GM23248 (cell line): ENCODE measurements at regions not wholly inside any gene's neighbourhood (a gene's known extent, or its start where the extent isn't known, plus 50 kb on each side); places are given as distances from the start of the nearest gene placed in this dataset.

Experiments
- DNase-seq: peaks from one replicate; pipeline ENCODE4 v3.0.0-alpha.2; 2015
- H2AFZ ChIP-seq: fragments of 200-600 bp; sonication (generic); 2 replicates; pipeline ENCODE4 v1.6.1; 2016; ENCODE audit warnings: antibody characterized with exemption
- H3F3A ChIP-seq: fragments of 200-600 bp; sonication (generic); 2 replicates; pipeline ENCODE4 v1.6.1; 2016; ENCODE audit warnings: mild to moderate bottlenecking, antibody characterized with exemption, mixed run types; ENCODE audit not compliant: insufficient read depth
- H3K27ac ChIP-seq: fragments of 200-600 bp; sonication (generic); 2 replicates; pipeline ENCODE4 v1.5.1; 2016; ENCODE audit warnings: mild to moderate bottlenecking
- H3K27me3 ChIP-seq: fragments of 200-600 bp; sonication (generic); replicated peaks from 2 replicates; pipeline ENCODE4 v1.6.1; 2016; ENCODE audit warnings: mild to moderate bottlenecking; ENCODE audit not compliant: insufficient read depth
- H3K36me3 ChIP-seq: fragments of 200-600 bp; sonication (generic); 2 replicates; pipeline ENCODE4 v1.6.1; 2016; ENCODE audit warnings: low read depth, mild to moderate bottlenecking
- H3K4me1 ChIP-seq: fragments of 200-600 bp; sonication (generic); 2 replicates; pipeline ENCODE4 v1.6.1; 2016; ENCODE audit warnings: mild to moderate bottlenecking; ENCODE audit not compliant: insufficient read depth
- H3K4me2 ChIP-seq: fragments of 200-600 bp; sonication (generic); one replicate; pipeline ENCODE4 v1.6.1; 2016; ENCODE audit warnings: mild to moderate bottlenecking; ENCODE audit not compliant: unreplicated experiment
- H3K4me3 ChIP-seq: fragments of 200-600 bp; sonication (generic); 2 replicates; pipeline ENCODE4 v1.5.1; 2016; ENCODE audit warnings: mild to moderate bottlenecking
- H3K79me2 ChIP-seq: fragments of 200-600 bp; sonication (generic); 2 replicates; pipeline ENCODE4 v1.6.1; 2016; ENCODE audit warnings: mild to moderate bottlenecking; ENCODE audit not compliant: insufficient read depth
- H3K9ac ChIP-seq: fragments of 200-600 bp; sonication (generic); 2 replicates; pipeline ENCODE4 v1.6.1; 2016; ENCODE audit warnings: mild to moderate bottlenecking
- H3K9me2 ChIP-seq: fragments of 200-600 bp; sonication (generic); 2 replicates; pipeline ENCODE4 v1.6.1; 2016; ENCODE audit warnings: mixed run types, mild to moderate bottlenecking, moderate library complexity; ENCODE audit not compliant: insufficient read depth
- H3K9me3 ChIP-seq: fragments of 200-600 bp; sonication (generic); one replicate; pipeline ENCODE4 v1.6.1; 2017; ENCODE audit warnings: low read depth
- H4K20me1 ChIP-seq: fragments of 200-600 bp; sonication (generic); 2 replicates; pipeline ENCODE4 v1.6.0; 2016; ENCODE audit not compliant: insufficient read depth
- EZH2 ChIP-seq: fragments of 200-600 bp; sonication (generic); IDR thresholded peaks from 2 replicates; pipeline ENCODE4 v1.6.1; 2018; ENCODE audit warnings: antibody characterized with exemption, mild to moderate bottlenecking; ENCODE audit not compliant: insufficient read depth, poor library complexity, severe bottlenecking
- EZH2phosphoT487 ChIP-seq: fragments of 200-600 bp; sonication (generic); IDR thresholded peaks from 2 replicates; pipeline ENCODE4 v1.6.1; 2018; ENCODE audit warnings: antibody characterized with exemption, moderate library complexity, mild to moderate bottlenecking, low read depth; ENCODE audit not compliant: insufficient read depth
- WGBS, 2 experiments: methylation state at CpG; one replicate each; pipeline ENCODE4 v1.1.6; 2015 to 2017; ENCODE audit warnings: low lambda C conversion rate in 2 of 2, low coverage in 1 of 2; ENCODE audit errors: missing lambda C conversion rate in 2 of 2; 5-methylcytosine and 5-hydroxymethylcytosine counted together
- in situ Hi-C: fragments of 300-500 bp; cut with MboI; formaldehyde crosslinking; loops from 2 replicates; pipeline ENCODE4 v1.15.0; 2020

- no peak overlapping the region for H3K27ac ChIP-seq
- 4 to 8% methylated on average over 1 of the region's 1 CpG for WGBS, 2 experiments
These were observed 560.2 kb downstream of the PCDH17 start for GRCh38 chr13:58191754-58192153.

DNA sequence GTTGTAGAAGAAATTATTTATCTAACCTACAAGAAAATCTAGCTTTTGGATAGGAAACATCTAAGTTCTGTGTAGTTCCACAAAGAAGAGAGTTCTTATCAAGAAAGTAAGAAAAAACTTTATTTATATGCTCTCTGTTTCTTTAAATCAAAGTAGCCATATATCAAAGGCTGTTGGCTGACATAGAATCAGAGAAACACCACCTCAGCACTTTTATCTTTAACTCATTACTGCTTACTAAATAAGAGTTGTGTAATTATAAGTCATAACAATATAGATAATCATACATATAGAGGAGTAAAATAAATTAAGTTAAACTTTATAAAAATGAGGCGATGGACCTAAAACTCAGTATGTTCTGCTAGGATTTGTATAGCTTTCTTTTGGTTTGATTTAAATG lies 570.6 kb downstream of the PCDH17 start:
- WGBS, 2 experiments = 11 to 17% methylated on average over 1 of the region's 1 CpG
- H3K27me3 ChIP-seq = no peaks in the 10 kb centered on the region
- TF ChIP-seq EZH2 (no peak), EZH2phosphoT487 (no peak)

More at GRCh38 chr13:58191754-58192153, 560.2 kb downstream of the PCDH17 start:
- no peak for TF ChIP-seq EZH2phosphoT487
- TF ChIP-seq EZH2 = no peak
- Histone ChIP-seq H3K27me3 (no peaks in the 10 kb centered on the region), H3K9me3 (no peaks in the 10 kb centered on the region), H3K79me2 (no peaks in the 10 kb centered on the region), H3K4me1 (no peaks in the 10 kb centered on the region), H3K9me2 (no peaks in the 10 kb centered on the region), H4K20me1 (no peaks in the 10 kb centered on the region), H3K9ac (no peak overlapping the region), H3K36me3 (no peaks in the 10 kb centered on the region), H3K4me2 (no peak overlapping the region), H3F3A (no peaks in the 10 kb centered on the region), H3K4me3 (no peak overlapping the region), H2AFZ (no peak overlapping the region)
- DNase-seq = no peak
- in situ Hi-C loops = no loop called here

DNA sequence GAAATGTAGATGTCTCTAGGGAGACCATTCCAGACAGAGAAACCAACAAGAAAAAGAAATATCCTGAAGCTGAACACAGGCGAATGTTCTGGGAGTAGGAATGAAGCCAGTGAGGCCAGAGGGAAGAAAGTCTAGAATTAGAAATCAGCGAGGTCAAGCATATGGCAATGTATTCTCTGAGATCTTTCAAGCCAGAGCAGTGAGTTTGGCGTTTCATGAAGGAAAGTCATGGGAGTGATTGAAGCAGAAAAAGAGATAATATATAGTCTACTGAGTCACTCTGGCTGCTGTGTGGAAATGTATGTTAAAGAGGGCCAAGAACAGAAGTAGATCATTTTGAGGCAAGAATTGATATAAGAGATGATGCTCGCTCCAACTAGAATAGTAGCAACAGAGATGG lies 576.0 kb downstream of the PCDH17 start:
- Histone ChIP-seq H3K79me2 (no peaks in the 10 kb centered on the region), H3K27me3 (no peaks in the 10 kb centered on the region), H3K9me3 (no peaks in the 10 kb centered on the region), H3K36me3 (no peaks in the 10 kb centered on the region), H4K20me1 (no peaks in the 10 kb centered on the region), H3F3A (no peaks in the 10 kb centered on the region), H3K27ac (no peak overlapping the region), H3K4me1 (no peaks in the 10 kb centered on the region), H3K4me3 (no peak overlapping the region), H3K9ac (no peak overlapping the region), H3K9me2 (no peaks in the 10 kb centered on the region), H3K4me2 (no peak overlapping the region), H2AFZ (no peak overlapping the region)
- DNase-seq = no peak
- no peak for TF ChIP-seq EZH2phosphoT487
- no peak for TF ChIP-seq EZH2
- WGBS, 2 experiments = 13 to 21% methylated on average over 4 of the region's 4 CpGs
- in situ Hi-C loops = no loop called here

More for the DNA sequence above, 570.6 kb downstream of the PCDH17 start:
- no peak overlapping the region for H2AFZ ChIP-seq
- no peaks in the 10 kb centered on the region for H3K36me3 ChIP-seq
- no peaks in the 10 kb centered on the region for H3K4me1 ChIP-seq
- no peaks in the 10 kb centered on the region for H3K9me3 ChIP-seq
- no peaks in the 10 kb centered on the region for H3F3A ChIP-seq
- in situ Hi-C loops = no loop called here
- H3K9ac ChIP-seq = no peak overlapping the region
- no peak overlapping the region for H3K27ac ChIP-seq
- H4K20me1 ChIP-seq = no peaks in the 10 kb centered on the region
- DNase-seq = no peak
- no peaks in the 10 kb centered on the region for H3K79me2 ChIP-seq
- no peak overlapping the region for H3K4me3 ChIP-seq
- H3K9me2 ChIP-seq = no peaks in the 10 kb centered on the region
- H3K4me2 ChIP-seq = no peak overlapping the region

- in situ Hi-C loops = no loop called here
- Histone ChIP-seq H3K36me3 (no peaks in the 10 kb centered on the region), H3K9ac (no peak overlapping the region), H3K4me3 (no peak overlapping the region), H3K9me3 (peaks cover 3% of the 10 kb centered on the region), H4K20me1 (no peaks in the 10 kb centered on the region), H3K27me3 (no peaks in the 10 kb centered on the region), H2AFZ (no peak overlapping the region), H3K79me2 (no peaks in the 10 kb centered on the region), H3K9me2 (no peaks in the 10 kb centered on the region; the same call in 1 of the 2 replicates), H3K4me1 (no peaks in the 10 kb centered on the region), H3K27ac (no peak overlapping the region), H3K4me2 (no peak overlapping the region), H3F3A (no peaks in the 10 kb centered on the region)
- 30 to 34% methylated on average over 4 of the region's 4 CpGs for WGBS, 2 experiments
- TF ChIP-seq EZH2 = no peak
- TF ChIP-seq EZH2phosphoT487 = no peak
- DNase-seq = no peak
These were observed 603.9 kb downstream of the PCDH17 start for GRCh38 chr13:58235454-58235853.
